Keratinocyte (primary cell): ENCODE measurements at regions not wholly inside any gene's neighbourhood (a gene's known extent, or its start where the extent isn't known, plus 50 kb on each side); places are given as distances from the start of the nearest gene placed in this dataset.
A peak's percentile ranks its signal among the peaks of the same experiment; 100 is the strongest.

Experiments
- DNase-seq: peaks from one replicate; pipeline ENCODE4 v3.0.0-alpha.2; 2011; ENCODE audit warnings: low read depth, missing footprints, low spot score
- FAIRE-seq: peaks from 2 replicates; lab custom pipeline; 2011; peaks lifted over from hg19 to GRCh38; lab: Jason Lieb, UNC
- H2AFZ ChIP-seq: 2 replicates; pipeline ENCODE4 v1.6.0; 2012; ENCODE audit warnings: low read length, control low read depth, inconsistent platforms; ENCODE audit not compliant: control insufficient read depth
- H3K27ac ChIP-seq: 2 replicates; pipeline ENCODE4 v1.5.1; 2011; ENCODE audit warnings: low read length; ENCODE audit not compliant: control insufficient read depth, insufficient read depth
- H3K27me3 ChIP-seq: 3 replicates; pipeline ENCODE4 v1.6.0; 2011; ENCODE audit warnings: low read length; ENCODE audit not compliant: control insufficient read depth, insufficient read depth; ENCODE audit errors: extremely low read depth
- H3K36me3 ChIP-seq, 2 experiments: 2 replicates in 1 of 2; 3 replicates in 1 of 2; pipeline ENCODE4 v1.5.1; 2011; ENCODE audit warnings: low read length in 2 of 2, mild to moderate bottlenecking in 1 of 2; ENCODE audit not compliant: control insufficient read depth in 2 of 2, insufficient read depth in 2 of 2; ENCODE audit errors: extremely low read depth in 1 of 2
- H3K4me1 ChIP-seq: 3 replicates; pipeline ENCODE4 v1.5.1; 2011; ENCODE audit warnings: low read length; ENCODE audit not compliant: control insufficient read depth, insufficient read depth; ENCODE audit errors: extremely low read depth
- H3K4me2 ChIP-seq: 3 replicates; pipeline ENCODE4 v1.6.0; 2011; ENCODE audit warnings: low read depth, low read length; ENCODE audit not compliant: control insufficient read depth, insufficient read depth; ENCODE audit errors: extremely low read depth
- H3K4me3 ChIP-seq, 3 experiments: fragments of 200-600 bp in 1 of 3; sonication (generic) in 1 of 3; 2 replicates in 2 of 3; 3 replicates in 1 of 3; pipeline ENCODE4 v1.5.1; 2011 to 2016; ENCODE audit warnings: low read length in 3 of 3, mild to moderate bottlenecking in 3 of 3, control low read depth in 2 of 3, inconsistent platforms in 1 of 3, low read depth in 1 of 3, mixed read lengths in 1 of 3, mixed run types in 1 of 3, moderate library complexity in 1 of 3; ENCODE audit not compliant: control insufficient read depth in 2 of 3, insufficient read depth in 2 of 3; ENCODE audit errors: extremely low read depth in 1 of 3
- H3K79me2 ChIP-seq: 2 replicates; pipeline ENCODE4 v1.6.0; 2012; ENCODE audit warnings: low read length; ENCODE audit not compliant: control insufficient read depth, insufficient read depth
- H3K9ac ChIP-seq: 3 replicates; pipeline ENCODE4 v1.6.0; 2011; ENCODE audit warnings: low read length; ENCODE audit not compliant: control insufficient read depth, insufficient read depth; ENCODE audit errors: extremely low read depth
- H3K9me1 ChIP-seq: 3 replicates; pipeline ENCODE4 v1.6.0; 2011; ENCODE audit warnings: low read length; ENCODE audit not compliant: control insufficient read depth, insufficient read depth; ENCODE audit errors: extremely low read depth
- H3K9me3 ChIP-seq: 2 replicates; pipeline ENCODE4 v1.5.1; 2012; ENCODE audit warnings: low read depth, low read length; ENCODE audit not compliant: control insufficient read depth
- H4K20me1 ChIP-seq: 3 replicates; pipeline ENCODE4 v1.6.0; 2011; ENCODE audit warnings: low read length; ENCODE audit not compliant: control insufficient read depth, insufficient read depth; ENCODE audit errors: extremely low read depth
- EZH2 ChIP-seq: IDR thresholded peaks from one replicate; pipeline ENCODE4 v1.6.1; 2012; ENCODE audit warnings: inconsistent platforms, mild to moderate bottlenecking, low read length, moderate library complexity
- dilution Hi-C: fragments of 300-500 bp; cut with MboI; formaldehyde crosslinking; loops from one replicate; pipeline ENCODE4 v1.7.0; 2020; ENCODE audit warnings: low sequenced_read_pairs; ENCODE audit not compliant: extremely low pct_ligation_motif_present
- TF ChIP-seq, protein P1 (sequence below), 3 experiments: IDR thresholded peaks in 1 of 3; conservative IDR thresholded peaks in 1 of 3; optimal IDR thresholded peaks in 1 of 3; 2 replicates in 2 of 3; 3 replicates in 1 of 3; pipeline versions ENCODE3 to v1.5.1; 2011; ENCODE audit warnings: low read length in 3 of 3, mild to moderate bottlenecking in 3 of 3, moderate library complexity in 2 of 3, control low read depth in 1 of 3, inconsistent platforms in 1 of 3; ENCODE audit not compliant: insufficient read depth in 2 of 3; ENCODE audit errors: extremely low read depth in 1 of 3

DNA sequence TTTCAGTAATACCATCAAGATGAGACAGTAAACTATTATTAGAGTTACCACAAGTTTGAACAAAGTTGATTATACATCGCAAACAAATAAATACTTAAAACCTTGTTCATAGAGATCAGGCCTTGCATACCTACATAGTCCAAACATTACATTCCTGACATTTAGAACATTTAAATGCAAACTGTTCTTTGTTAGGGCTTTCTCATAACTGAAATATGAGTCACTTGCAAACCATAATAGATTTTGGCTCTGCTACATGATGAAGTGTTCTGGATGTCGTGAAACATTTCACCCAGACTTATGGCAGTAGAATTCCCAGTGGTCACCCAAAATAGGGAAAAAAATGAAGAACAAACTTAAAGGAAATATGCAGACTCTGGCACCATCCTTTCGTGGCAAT, 75.0 kb downstream of the FAT4 start:
- H3K79me2 ChIP-seq = no peaks in the 10 kb centered on the region
- no peak overlapping the region for H3K4me3 ChIP-seq
- no peaks in the 10 kb centered on the region for H3K9me1 ChIP-seq
- FAIRE-seq = no peak
- H3K27me3 ChIP-seq = no peaks in the 10 kb centered on the region
- H3K4me2 ChIP-seq = peak overlapping the region; percentile 67
- H4K20me1 ChIP-seq = no peaks in the 10 kb centered on the region
- H3K9me3 ChIP-seq = peaks cover 2% of the 10 kb centered on the region
- peak overlapping the region; percentile 71 for H2AFZ ChIP-seq
- peak overlapping the region; percentile 61 for H3K27ac ChIP-seq
- peak; percentile 65 for DNase-seq
- TF ChIP-seq, protein P1, sequence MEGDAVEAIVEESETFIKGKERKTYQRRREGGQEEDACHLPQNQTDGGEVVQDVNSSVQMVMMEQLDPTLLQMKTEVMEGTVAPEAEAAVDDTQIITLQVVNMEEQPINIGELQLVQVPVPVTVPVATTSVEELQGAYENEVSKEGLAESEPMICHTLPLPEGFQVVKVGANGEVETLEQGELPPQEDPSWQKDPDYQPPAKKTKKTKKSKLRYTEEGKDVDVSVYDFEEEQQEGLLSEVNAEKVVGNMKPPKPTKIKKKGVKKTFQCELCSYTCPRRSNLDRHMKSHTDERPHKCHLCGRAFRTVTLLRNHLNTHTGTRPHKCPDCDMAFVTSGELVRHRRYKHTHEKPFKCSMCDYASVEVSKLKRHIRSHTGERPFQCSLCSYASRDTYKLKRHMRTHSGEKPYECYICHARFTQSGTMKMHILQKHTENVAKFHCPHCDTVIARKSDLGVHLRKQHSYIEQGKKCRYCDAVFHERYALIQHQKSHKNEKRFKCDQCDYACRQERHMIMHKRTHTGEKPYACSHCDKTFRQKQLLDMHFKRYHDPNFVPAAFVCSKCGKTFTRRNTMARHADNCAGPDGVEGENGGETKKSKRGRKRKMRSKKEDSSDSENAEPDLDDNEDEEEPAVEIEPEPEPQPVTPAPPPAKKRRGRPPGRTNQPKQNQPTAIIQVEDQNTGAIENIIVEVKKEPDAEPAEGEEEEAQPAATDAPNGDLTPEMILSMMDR (optimal IDR thresholded peaks at IDR 0.05 in 1 of 3, IDR thresholded peaks at IDR 0.05 in 1 of 3, conservative IDR thresholded peaks at IDR 0.05 in 1 of 3; ENCODE audit: extremely low read depth in 1 of 3, insufficient read depth in 2 of 3, low read length in 3 of 3) = no peak
- peaks cover 22% of the 10 kb centered on the region for H3K4me1 ChIP-seq
- H3K36me3 ChIP-seq = no peaks in the 10 kb centered on the region
- dilution Hi-C loops = no loop called here
- no peak overlapping the region for H3K9ac ChIP-seq

DNA sequence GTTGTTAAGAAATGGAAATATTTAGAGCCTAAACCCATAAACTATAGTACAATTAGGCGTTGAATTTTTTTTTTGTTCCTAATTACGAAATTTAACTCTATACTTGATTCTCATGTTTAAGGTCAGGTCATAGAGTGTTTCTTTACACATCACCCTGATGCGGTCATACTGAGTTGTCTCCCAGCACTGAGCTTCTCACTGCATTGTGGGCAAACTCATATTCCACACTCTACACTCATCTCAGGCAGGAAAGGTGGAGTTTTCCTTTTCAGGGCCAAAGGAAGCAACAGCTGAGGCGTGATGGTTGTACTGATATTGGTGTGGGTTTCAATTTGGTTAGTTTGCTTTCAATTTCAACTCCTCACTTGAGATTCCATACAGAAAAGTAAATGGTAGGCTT, 75.4 kb downstream of the FAT4 start:
- Histone ChIP-seq H3K4me1 (peaks cover 22% of the 10 kb centered on the region), H2AFZ (peak overlapping the region; percentile 71), H3K27ac (peak overlapping the region; percentile 61), H3K4me2 (peak overlapping the region; percentile 67), H3K36me3 (no peaks in the 10 kb centered on the region), H3K79me2 (no peaks in the 10 kb centered on the region), H3K9me1 (no peaks in the 10 kb centered on the region), H4K20me1 (no peaks in the 10 kb centered on the region), H3K9me3 (peaks cover 2% of the 10 kb centered on the region), H3K9ac (no peak overlapping the region), H3K4me3 (peak overlapping the region in 1 of 3 experiments; percentile 15), H3K27me3 (no peaks in the 10 kb centered on the region)
- dilution Hi-C loops = no loop called here
- FAIRE-seq (peak; percentile 81), DNase-seq (no peak)
- TF ChIP-seq, protein P1 (optimal IDR thresholded peaks at IDR 0.05 in 1 of 3, IDR thresholded peaks at IDR 0.05 in 1 of 3, conservative IDR thresholded peaks at IDR 0.05 in 1 of 3; ENCODE audit: extremely low read depth in 1 of 3, insufficient read depth in 2 of 3, low read length in 3 of 3) = no peak
- no peak for TF ChIP-seq EZH2
